NB4 (cell line): ENCODE measurements at regions not wholly inside any gene's neighbourhood (a gene's known extent, or its start where the extent isn't known, plus 50 kb on each side); places are given as distances from the start of the nearest gene placed in this dataset.

ENCODE experiments used
- CTCF ChIP-seq: IDR thresholded peaks from one replicate; pipeline ENCODE4 v1.5.1; 2012; ENCODE audit warnings: low read depth, low read length
- MAX ChIP-seq: IDR thresholded peaks from 2 replicates; pipeline ENCODE4 v1.6.1; 2011; ENCODE audit warnings: low read depth, low read length
- MYC ChIP-seq: IDR thresholded peaks from 2 replicates; pipeline ENCODE4 v1.6.1; 2011; ENCODE audit warnings: low read depth, low read length

DNA sequence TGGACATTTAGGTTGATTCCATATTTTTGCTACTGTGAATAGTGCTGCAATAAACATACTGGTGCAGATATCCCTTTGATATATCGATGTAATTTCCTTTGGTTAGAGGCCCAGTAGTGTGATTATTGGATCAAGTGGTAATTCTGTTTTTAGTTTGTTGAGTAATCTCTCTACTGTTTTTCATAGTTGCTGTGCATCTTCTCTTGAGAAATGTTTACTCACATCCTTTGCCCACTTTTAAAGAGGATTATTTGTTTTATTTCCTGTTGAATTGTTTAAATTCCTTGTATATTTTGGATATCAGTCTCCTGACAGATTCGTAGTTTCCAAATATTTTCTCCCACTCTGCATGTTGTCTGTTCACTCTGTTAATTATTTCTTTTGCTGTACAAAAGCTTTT is 352.6 kb upstream of the TARS1 start:
- TF ChIP-seq CTCF, result no peak
- TF ChIP-seq MAX, result no peak
- TF ChIP-seq MYC, result no peak
